MCF 10A (cell line): ENCODE measurements at regions not wholly inside any gene's neighbourhood (a gene's known extent, or its start where the extent isn't known, plus 50 kb on each side); places are given as distances from the start of the nearest gene placed in this dataset.
"Not testable (repeated sequence)": the region's sequence is repeated elsewhere in the genome, so short reads cannot be mapped to it uniquely, and the experiment has no call there.

Experiments
- BruUV-seq: library from RNA; stranded (reverse); fragments of 400-500 nt; replicated peaks from 2 replicates; lab custom pipeline; 2021; lab: Mats Ljungman, UMichigan
- CTCF ChIA-PET: fragments of 300-600 bp; sonication (Branson Sonifier 250); formaldehyde crosslinking; extraction: SDS; loops from one replicate; lab custom pipeline; 2021; ENCODE audit warnings: antibody characterized with exemption, inconsistent platforms; lab: Yijun Ruan, JAX
- POLR2A ChIA-PET: fragments of 300-600, 350-650 bp; sonication (Branson Sonifier 250); formaldehyde crosslinking; extraction: SDS; loops from one replicate; lab custom pipeline; 2020; ENCODE audit warnings: antibody characterized with exemption, inconsistent platforms; lab: Yijun Ruan, JAX
- DNase-seq: peaks from one replicate; pipeline ENCODE4 v3.0.0-alpha.2; 2018; ENCODE audit not compliant: unreplicated experiment
- H3K27ac Mint-ChIP-seq: one replicate; pipeline ENCODE4 v1.8.0; 2022; ENCODE audit warnings: mild to moderate bottlenecking, low read depth, mixed read lengths; ENCODE audit not compliant: unreplicated experiment
- H3K27me3 Mint-ChIP-seq: one replicate; pipeline ENCODE4 v1.8.0; 2022; ENCODE audit warnings: mixed read lengths; ENCODE audit not compliant: insufficient read depth, unreplicated experiment
- H3K36me3 Mint-ChIP-seq: one replicate; pipeline ENCODE4 v1.8.0; 2022; ENCODE audit warnings: mild to moderate bottlenecking, moderate library complexity, mixed read lengths; ENCODE audit not compliant: insufficient read depth, unreplicated experiment
- H3K4me1 Mint-ChIP-seq: one replicate; pipeline ENCODE4 v1.8.0; 2022; ENCODE audit warnings: mixed read lengths; ENCODE audit not compliant: insufficient read depth, unreplicated experiment
- H3K4me3 Mint-ChIP-seq: one replicate; pipeline ENCODE4 v1.8.0; 2022; ENCODE audit warnings: mild to moderate bottlenecking, moderate library complexity, mixed read lengths; ENCODE audit not compliant: unreplicated experiment
- H3K9me3 Mint-ChIP-seq: one replicate; pipeline ENCODE4 v1.8.0; 2022; ENCODE audit warnings: mixed read lengths; ENCODE audit not compliant: unreplicated experiment
- intact Hi-C: fragments of 100-400 bp; cut with micrococcal nuclease; formaldehyde crosslinking; loops from 2 replicates; pipeline ENCODE4 v1.14.1; 2022
- TF ChIP-seq, protein P1 (sequence below): fragments of 200-600 bp; IDR thresholded peaks from one replicate; pipeline ENCODE4 v1.8.0; 2022; ENCODE audit warnings: antibody characterized with exemption, mild to moderate bottlenecking; ENCODE audit not compliant: unreplicated experiment

DNA sequence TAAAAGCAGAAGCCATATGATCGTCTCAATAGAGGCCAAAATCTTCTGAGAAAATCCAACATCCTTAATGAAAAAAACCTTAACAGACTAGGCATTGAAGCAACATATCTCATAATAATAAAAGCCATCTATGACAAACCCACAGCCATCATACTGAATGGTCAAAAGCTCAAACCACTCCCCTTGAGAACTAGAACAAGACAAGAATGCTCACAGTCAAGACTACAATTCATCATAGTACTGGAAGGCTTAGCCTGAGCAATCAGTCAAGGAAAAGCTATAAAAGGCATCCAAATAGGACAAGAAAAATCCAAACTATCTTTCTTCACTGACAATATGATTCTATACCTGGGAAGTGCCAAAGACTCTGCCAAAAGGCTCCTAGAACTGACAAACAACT lies 2668.2 kb upstream of the PCDH20 start:
- intact Hi-C loops = no loop called here
- TF ChIP-seq, protein P1, sequence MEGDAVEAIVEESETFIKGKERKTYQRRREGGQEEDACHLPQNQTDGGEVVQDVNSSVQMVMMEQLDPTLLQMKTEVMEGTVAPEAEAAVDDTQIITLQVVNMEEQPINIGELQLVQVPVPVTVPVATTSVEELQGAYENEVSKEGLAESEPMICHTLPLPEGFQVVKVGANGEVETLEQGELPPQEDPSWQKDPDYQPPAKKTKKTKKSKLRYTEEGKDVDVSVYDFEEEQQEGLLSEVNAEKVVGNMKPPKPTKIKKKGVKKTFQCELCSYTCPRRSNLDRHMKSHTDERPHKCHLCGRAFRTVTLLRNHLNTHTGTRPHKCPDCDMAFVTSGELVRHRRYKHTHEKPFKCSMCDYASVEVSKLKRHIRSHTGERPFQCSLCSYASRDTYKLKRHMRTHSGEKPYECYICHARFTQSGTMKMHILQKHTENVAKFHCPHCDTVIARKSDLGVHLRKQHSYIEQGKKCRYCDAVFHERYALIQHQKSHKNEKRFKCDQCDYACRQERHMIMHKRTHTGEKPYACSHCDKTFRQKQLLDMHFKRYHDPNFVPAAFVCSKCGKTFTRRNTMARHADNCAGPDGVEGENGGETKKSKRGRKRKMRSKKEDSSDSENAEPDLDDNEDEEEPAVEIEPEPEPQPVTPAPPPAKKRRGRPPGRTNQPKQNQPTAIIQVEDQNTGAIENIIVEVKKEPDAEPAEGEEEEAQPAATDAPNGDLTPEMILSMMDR = no peak
- H3K4me3 Mint-ChIP-seq = no peak overlapping the region
- no peaks in the 10 kb centered on the region for H3K4me1 Mint-ChIP-seq
- CTCF ChIA-PET = no interaction called here
- no TSS peak for BruUV-seq
- H3K27me3 Mint-ChIP-seq = no peaks in the 10 kb centered on the region
- no peaks in the 10 kb centered on the region for H3K36me3 Mint-ChIP-seq
- POLR2A ChIA-PET = no interaction called here
- H3K27ac Mint-ChIP-seq = no peak overlapping the region
- DNase-seq = no peak
- H3K9me3 Mint-ChIP-seq = no peaks in the 10 kb centered on the region

DNA sequence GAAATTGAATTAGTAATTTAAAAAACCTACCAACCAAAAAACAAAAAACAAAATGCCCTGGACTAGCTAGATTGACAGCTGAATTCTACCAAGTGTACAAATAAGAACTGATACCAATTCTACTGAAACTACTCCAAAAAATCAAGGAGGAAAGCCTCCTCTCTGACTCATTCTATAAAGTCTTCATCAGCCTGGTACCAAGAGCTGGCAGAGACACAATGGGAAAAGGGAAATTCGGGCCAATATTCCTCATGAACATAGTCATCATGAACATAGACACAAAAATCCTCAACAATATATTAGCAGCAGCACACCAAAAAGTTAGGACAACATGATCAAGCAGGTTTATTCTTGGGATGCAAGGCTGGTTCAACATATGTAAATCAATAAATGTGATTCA lies 2667.7 kb upstream of the PCDH20 start:
- intact Hi-C loops = no loop called here
- TF ChIP-seq, protein P1 = no peak
- no TSS peak for BruUV-seq
- Mint-ChIP-seq H3K9me3 (no peaks in the 10 kb centered on the region), H3K27me3 (no peaks in the 10 kb centered on the region), H3K4me1 (no peaks in the 10 kb centered on the region), H3K36me3 (no peaks in the 10 kb centered on the region), H3K4me3 (no peak overlapping the region), H3K27ac (no peak overlapping the region)
- ChIA-PET CTCF (interaction anchor here (0.6 to 0.7 kb wide), 2 partner anchors 285 to 1821 kb away, joined by 3 to 4 read pairs; no protein-coding TSS in a partner anchor), POLR2A (no interaction called here)
- DNase-seq = no peak

DNA sequence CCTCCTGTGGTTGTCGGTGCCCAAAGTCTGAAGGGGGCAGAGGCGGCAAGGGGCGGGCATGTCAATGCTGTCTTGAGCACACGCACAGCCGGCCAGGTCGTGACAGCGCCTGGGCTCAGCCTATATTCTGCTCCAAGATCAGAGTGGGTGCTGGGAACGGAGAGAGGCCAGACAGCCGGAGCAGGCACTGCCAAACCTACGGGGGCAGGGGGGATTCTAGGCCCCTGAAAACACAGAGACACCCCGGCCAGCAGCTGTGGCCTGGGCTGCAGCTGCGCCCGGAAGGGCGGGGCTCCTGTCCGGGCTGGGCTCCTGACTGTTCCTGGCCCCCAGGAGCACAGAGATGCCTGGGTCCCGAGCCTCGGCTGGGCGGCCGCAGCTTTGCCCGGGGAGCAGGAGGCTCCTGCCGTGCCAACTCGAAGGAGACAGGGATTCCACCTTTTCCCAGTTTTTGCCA lies 2662.9 kb upstream of the PCDH20 start:
- H3K9me3 Mint-ChIP-seq = no peaks in the 10 kb centered on the region
- TF ChIP-seq, protein P1 = no peak
- ChIA-PET POLR2A (interaction anchor here (0.6 kb wide), 1 partner anchor 1421 kb away, joined by 3 read pairs; no protein-coding TSS in a partner anchor), CTCF (interaction anchor here (0.6 kb wide), 1 partner anchor 1707 kb away, joined by 3 read pairs; no protein-coding TSS in a partner anchor)
- no peaks in the 10 kb centered on the region for H3K4me1 Mint-ChIP-seq
- H3K36me3 Mint-ChIP-seq = no peaks in the 10 kb centered on the region
- no peak overlapping the region for H3K27ac Mint-ChIP-seq
- H3K27me3 Mint-ChIP-seq = no peaks in the 10 kb centered on the region
- DNase-seq = no peak
- H3K4me3 Mint-ChIP-seq = no peak overlapping the region
- intact Hi-C loops = no loop called here
- BruUV-seq = no TSS peak

DNA sequence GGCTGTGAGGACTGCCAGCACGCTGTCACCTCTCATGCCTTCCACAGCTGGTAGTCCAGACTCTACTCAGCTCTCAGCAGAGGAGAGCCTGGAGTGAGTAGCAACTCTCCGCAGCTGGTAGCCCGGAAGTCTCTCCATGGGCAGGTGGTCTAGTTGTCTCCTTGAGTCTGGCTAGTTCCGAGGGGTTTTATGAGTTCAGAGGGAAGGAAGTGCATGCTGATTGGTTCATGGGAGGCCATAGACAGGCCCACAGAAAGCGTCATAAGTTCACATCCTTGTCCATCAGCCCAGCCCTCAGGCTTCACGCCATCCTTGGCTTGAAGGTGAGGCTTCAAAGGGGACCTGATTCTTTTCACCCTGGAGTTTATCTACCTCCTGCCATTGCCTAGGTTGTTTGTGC lies 2662.4 kb upstream of the PCDH20 start:
- Mint-ChIP-seq H3K27me3 (no peaks in the 10 kb centered on the region), H3K27ac (no peak overlapping the region), H3K9me3 (no peaks in the 10 kb centered on the region), H3K4me3 (no peak overlapping the region), H3K36me3 (no peaks in the 10 kb centered on the region), H3K4me1 (no peaks in the 10 kb centered on the region)
- no TSS peak for BruUV-seq
- POLR2A ChIA-PET = no interaction called here
- no peak for DNase-seq
- intact Hi-C loops = no loop called here
- TF ChIP-seq, protein P1 = no peak
- CTCF ChIA-PET = no interaction called here

DNA sequence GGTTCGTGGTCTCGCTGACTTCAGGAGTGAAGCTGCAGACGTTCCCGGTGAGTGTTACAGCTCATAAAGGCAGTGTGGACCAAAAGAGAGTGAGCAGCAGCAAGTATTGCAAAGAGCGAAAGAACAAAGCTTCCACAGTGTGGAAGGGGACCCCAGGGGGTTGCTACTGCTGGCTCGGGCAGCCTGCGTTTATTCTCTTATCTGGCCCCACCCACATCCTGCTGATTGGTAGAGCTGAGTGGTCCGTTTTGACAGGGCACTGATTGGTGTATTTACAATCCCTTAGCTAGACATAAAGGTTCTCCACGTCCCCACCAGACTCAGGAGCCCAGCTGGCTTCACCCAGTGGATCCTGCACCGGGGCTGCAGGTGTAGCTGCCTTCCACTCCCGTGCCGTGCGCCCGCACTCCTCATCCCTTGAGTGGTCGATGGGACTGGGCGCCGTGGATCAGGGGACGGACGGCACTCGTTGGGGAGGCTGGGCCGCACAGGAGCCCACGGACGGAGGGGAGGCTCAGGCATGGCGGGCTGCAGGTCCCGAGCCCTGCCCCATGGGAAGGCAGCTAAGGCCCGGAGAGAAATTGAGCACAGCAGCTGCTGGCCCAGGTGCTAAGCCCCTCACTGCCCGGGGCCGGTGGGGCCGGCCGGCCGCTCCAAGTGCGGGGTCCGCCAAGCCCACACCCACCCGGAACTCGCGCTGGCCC lies 2661.6 kb upstream of the PCDH20 start:
- POLR2A ChIA-PET, DNase-seq, BruUV-seq, H3K4me1 Mint-ChIP-seq, H3K27ac Mint-ChIP-seq, intact Hi-C loops, H3K36me3 Mint-ChIP-seq, CTCF ChIA-PET, H3K9me3 Mint-ChIP-seq, H3K27me3 Mint-ChIP-seq, H3K4me3 Mint-ChIP-seq: not testable (repeated sequence)
